IPS DF 19.7 (cell line): ENCODE measurements at regions not wholly inside any gene's neighbourhood (a gene's known extent, or its start where the extent isn't known, plus 50 kb on each side); places are given as distances from the start of the nearest gene placed in this dataset.

Experiments
- DNase-seq: peaks from one replicate; pipeline ENCODE4 v3.0.0-alpha.2; 2013; ENCODE audit warnings: low read depth, low spot score

DNA sequence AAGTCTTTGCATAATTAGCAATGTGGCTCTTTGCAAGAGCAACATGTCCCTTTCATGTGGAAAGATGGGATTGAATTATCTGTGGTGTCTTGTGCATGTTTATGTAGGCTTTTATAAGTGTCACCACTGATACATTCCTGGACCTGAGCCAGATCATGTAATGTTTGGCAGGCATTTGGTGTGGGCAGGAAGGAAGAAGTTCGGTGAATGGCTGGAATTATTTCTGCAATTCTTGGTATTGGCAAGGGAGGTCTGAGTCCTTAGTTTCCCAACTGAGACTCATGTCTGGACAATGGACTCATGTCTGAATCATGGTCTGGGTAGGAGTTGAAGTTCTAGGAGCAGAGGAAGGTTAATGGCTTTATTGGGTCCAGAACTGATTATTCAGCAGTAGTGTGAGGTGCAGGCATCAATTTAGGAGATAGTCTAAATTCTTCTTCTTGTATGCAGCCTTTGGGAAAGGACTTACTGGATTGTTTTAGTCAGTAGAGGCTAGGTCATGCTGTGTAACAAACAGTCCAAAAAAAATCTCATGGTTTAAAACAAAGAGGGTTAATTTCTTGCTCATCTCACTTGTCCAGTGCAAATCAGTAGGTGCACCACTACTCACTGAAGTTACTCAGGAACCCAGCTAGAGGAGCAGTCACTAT lies 186.5 kb upstream of the LHX5 start:
- no peak for DNase-seq

DNA sequence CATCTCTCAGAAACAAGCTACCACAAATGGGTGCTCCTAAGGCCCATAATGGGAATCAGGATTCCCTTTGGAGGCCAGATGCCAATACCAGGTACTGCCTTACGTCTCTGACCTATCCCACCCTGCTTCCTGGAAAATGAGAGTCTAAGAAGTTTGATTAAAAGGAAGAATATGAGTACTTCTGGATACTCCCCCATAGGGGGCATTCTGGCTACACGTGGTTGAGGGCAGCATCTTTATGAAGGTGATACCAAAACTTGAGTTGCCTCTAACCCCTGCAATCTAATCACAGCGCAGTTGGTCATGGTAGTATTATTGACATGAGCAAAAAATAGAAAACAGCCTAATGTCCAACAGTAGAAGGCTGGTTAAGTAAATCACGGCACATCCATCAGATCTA lies 184.2 kb upstream of the LHX5 start:
- DNase-seq: no peak

DNA sequence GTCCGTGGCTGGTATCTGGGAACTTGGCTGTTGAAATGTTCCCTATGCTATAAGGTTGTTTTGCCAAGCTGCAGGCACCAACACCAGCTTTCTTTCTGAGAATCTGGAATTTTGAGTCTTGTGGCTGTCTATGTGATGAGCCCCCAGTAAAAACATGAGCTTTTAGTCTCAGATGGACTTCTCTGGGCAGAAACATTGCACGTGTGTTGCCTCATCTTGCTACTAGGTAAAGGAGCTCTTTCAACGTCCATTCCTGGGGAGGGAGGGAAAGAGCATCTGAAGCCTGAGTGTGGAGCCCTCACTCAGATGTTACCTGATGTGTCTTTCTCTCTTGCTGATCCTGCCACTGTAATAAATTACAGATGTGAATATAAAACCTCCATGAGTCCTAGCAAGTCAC lies 183.8 kb upstream of the LHX5 start:
- DNase-seq: no peak

DNA sequence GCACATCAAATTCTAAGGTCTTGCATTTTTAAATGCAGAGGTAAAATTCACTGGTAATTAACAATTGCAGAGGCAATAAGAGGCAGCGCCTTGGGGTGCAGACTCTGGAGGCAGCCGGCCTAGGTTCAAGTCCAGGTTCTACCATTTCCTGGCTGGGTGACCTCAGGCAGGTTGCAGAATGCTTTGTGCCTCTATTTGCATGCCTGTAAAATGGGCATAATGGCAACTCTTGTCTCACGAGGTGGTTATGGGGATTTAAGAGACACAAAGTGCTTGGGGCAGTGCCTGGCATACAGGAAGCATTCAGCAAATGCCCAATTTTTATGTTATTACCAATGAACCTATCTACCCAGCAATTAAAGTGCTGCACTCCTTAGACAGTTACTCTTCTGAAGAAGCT lies 180.0 kb upstream of the LHX5 start:
- DNase-seq: no peak

DNA sequence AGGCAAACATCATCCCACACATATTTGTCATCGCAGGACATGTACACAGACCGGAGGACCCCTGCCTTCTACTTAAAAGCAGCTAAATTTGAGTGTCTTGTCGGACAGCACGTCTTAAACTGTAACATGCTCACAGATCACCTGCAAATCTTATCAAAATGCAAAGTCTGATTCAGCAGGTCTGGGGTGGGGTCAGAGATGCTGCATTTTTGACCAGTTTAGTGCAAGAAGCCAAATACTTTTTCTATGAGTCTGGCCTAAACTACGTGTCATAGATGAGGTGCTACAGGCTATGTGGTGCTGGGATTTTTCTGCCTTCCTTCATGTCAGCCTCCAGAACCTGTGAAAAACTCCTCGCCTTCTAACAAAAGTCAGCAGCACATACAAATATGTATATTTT lies 178.8 kb upstream of the LHX5 start:
- no peak for DNase-seq

DNA sequence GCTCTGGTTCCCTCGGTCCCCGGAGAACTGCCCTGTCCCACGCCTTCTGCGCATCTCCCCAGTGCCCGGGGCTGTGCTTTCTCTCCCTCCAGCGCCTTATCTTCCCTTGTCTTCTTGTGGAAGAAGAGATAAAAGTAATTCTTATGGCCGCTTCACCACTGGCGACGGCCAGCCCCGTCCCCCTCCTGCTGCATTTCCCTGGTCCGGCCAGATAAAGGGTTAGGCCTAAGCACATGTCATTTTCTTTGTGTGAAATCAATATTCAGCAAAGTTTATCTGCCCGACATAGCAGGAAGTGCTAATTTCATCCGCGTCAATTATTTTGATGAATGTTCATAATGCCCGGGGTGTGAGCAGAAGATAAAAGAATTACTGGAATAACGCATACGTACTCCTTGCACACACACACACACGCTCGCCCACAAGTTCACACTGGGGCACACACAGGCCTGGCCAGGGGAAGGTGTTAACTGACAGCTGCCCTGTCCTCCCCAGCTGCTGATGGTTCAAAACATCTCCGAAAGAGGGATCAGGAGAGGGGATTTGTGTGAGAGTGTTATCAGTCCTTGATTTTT lies 177.7 kb upstream of the LHX5 start:
- DNase-seq: no peak

DNA sequence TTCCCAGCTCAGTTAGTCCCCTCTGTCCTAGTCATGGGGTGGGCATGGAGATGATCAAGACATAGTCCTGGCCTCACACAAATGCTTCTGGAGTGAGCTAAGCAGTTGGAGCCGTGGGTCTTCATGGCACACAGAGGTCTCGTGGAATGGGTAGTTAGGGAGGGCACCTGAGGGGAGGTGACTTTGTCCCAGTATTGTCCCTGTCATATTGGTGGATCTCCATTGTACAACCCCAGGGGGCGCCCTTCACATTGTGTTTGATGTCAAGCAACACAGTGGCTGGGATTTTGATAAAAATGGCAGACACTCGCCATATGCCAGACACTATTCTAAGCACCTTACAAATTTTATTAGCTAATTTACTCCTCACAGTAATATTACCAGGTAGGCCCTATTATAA lies 175.4 kb upstream of the LHX5 start:
- no peak for DNase-seq

DNA sequence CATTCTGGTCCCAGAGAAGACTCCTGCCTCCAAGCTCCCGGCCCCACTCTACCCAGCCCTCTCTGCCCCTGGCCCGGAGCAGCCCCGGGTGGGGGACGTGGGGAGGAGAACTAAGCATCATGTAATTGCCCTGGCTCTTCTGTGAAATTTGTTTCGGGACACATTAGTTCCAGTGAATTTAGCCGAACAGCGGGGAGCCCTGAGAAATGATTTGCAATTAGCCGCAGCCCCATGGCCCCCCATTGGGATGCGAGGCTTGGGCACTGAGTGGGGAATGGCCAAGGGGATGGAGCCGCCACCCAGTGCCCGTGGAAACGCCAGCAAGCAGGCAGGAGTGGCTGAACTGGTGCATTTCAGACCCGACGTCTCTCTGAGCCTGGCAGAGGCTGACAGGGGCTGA lies 173.9 kb upstream of the LHX5 start:
- DNase-seq: no peak

DNA sequence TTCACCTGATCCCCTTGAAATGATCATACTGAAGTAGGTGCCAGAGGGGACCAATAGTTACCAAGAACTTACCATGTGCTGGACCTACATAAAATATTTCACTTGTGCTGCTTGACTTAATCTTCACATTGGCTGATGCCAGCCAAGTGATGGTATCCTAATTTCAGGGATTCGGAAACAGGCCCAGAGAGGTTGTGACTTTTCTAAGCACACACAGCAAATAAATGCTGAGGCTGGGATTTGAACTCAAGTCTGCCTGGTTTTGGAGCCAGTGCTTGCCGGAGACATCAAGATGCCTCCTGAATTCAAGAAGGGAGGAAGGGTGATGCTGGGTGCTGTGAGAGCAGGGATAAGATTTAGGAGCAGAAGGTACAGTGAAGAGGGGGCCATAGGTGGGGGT lies 173.5 kb upstream of the LHX5 start:
- no peak for DNase-seq

DNA sequence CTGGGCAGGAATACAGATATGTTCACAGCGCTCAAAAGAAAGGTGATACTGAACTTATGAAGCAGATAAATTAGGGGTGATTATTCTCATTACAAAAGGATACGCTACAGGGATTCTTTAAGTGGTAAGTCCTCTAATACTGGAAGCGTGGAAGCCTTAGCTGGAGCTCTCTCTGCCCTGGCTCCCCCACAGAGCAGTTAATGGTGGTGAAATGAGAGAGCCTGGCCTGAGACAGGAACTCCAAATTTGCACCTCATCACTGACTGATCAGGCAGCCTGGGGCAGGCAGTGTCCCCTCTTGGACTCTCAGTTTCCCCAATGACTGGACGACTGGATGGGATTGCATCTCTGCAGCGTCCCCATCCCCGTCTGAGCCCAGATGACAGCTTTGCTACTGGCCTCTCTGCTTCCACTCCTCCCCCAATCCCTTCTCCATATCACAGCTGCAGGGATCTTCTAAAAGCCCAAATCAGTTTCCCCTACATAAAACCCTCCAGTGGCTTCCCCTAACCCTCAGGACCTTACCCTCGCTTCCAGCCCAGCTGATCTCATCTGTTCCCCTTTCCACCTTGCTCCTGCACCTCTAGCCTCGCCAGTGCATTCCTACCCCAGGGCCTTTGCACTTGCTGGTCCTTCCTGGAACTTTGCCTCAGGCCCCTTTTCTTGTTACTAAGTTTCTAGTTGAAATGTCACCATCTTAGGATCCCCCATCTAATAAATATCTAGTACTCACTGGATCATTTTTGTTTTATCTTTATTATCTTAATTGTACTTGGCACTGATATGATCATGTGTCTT lies 171.7 kb upstream of the LHX5 start:
- DNase-seq: no peak

DNA sequence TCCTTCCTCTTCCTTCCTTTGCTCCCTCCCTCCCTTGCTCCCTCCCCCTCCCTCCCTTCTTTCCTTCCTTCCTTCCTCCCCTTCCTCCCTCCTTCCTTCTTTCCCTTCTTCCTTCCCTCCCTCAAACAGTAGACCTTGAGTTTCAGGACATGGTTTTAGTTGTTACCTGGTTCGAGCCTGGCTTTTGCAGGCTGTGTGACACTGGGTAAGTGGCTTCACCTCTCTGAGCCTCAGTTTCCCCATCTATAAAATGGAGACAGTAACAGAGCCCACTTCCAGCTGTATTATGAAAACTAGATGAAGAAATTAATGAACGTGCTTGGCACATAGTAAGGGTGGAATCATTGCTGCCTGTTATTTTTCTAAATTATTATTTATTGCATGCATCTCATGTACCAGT lies 171.0 kb upstream of the LHX5 start:
- no peak for DNase-seq

DNA sequence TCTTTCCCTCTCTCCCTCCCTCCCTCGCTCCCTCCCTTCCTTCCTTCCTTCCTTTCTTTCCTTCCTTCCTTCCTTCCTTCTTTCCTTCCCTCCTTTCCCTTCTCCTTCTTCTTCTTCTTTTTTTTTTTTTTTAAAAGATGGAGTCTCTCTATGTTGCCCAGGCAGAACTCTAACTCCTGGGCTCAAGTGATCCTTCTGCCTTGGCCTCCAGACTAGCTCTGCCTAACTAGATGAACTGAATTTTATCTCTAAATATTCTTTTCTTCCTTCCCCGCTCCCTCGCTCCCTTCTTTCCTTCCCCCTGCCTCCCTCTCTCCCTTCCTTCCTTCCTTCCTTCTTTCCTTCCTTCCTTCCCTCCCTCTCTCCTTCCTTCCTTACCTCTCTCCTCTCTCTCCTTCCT lies 170.5 kb upstream of the LHX5 start:
- no peak for DNase-seq

DNA sequence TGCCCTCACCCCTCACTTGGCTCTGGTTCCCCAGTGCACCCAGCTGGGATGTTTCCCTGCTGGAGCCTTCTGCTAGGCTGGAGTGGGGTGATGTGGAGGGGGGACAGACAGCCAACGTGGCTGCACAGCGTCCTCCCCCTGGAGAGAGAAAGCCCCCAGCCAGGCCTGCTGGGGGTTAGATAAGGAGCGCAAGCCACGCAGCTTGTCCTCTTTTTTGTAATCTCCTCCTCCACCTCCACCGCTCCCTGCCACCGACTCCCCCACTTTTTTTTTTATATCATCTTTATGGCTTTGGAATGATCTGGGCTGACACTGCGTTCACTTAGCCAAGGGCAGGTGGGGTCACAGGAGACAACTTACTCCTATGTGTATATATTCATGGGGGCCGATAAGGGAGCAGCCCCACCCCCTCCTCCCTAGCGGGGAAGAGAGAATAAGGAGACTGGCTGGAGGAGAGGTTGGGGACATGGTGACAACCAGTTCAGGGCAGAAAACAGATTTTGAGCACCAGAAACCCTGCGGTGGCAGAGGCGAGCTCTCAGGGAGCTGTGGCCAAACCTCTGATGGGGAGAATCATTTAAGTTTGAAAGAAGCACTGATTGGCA lies 169.9 kb upstream of the LHX5 start:
- DNase-seq: no peak

DNA sequence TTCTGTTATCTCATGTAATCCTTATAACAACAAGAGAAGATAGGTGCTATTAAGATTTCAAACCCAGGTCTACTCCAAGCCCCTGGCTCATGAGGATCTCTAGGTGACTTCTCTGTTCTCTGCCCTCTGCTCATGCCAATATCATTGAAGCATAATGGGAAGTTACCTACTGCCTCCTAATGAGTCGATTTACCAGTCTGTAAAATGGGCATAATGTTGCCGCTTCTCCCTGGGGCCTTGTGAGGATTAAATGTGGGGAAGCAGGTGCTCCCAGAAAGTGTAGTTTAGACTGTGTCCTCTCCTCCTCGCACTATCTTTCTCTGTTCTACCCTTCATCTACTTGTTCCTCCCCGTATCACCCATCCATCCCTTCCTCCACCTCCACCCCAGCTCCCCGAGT lies 169.2 kb upstream of the LHX5 start:
- no peak for DNase-seq

DNA sequence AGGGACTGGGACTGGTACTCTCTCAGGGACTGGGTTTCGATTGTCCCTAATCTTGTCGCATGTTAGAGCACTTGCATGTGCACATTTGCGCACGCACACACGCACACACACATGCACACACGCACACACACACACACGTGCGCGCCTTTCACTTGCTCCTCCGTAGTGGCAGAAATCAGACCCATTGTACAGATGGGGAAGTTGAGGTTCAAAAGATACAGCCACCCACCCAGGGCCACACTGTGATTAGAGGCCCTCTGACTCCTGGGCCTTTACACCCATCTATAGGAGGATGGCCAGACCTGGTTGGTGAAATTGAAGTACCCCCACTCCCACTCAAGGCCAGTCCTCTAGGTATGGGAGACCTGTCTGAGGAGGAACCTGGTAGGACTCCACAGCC lies 167.8 kb upstream of the LHX5 start:
- no peak for DNase-seq

DNA sequence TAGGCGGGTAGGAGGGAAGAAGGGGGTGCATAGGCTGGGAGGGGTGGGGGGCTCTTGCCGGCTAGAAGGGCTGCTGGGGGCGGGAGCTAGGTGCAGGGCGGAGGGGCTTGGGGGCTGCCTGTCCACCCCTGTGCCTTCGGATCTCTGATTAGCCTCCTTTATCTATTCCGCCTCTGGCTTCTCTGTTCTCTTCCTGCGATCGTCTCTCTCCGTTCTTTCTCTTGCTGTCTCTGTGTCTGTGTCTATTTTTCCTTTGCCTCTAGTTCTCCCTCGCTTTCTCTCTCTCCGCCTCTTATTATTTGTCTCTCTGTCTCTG lies 166.7 kb upstream of the LHX5 start:
- DNase-seq: no peak

DNA sequence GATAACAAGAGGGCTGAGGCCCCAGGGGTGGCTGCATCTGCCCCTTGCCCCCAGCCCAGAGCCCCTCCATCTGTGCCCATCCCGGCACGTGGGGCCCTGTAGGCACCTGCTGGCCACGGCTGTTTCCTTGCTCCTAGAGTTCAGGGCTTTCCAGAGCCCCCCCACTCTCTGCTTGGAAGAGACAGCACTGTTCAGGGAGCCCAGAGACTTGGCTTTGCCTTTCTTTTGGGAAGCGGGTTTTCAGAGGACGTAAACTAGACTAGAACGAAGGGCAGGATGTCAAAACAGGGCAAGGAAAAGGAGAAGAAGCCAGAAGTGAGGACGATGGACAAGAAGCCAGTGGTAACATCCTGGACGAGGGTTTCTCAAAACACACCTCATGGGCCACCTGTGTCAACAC lies 163.3 kb upstream of the LHX5 start:
- DNase-seq: no peak

DNA sequence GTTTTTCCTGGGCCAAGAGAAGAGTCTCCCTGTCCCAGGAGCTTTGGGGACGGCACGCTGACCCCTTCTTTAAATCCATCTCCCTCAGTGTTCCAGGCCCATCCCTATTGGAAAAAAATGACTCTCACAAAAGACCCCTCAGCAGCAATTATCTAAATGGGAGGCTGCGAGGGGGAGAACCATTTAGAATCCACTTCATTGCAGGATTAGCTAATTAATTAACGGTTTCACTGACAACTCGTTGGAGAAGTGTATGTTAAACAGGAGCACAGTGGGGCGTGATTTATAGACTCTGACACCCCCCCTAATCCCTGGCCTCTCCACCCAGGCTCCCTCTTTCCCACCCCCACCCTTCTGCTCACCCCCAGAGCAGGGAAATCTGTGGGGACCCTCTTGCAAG lies 162.8 kb upstream of the LHX5 start:
- no peak for DNase-seq

DNA sequence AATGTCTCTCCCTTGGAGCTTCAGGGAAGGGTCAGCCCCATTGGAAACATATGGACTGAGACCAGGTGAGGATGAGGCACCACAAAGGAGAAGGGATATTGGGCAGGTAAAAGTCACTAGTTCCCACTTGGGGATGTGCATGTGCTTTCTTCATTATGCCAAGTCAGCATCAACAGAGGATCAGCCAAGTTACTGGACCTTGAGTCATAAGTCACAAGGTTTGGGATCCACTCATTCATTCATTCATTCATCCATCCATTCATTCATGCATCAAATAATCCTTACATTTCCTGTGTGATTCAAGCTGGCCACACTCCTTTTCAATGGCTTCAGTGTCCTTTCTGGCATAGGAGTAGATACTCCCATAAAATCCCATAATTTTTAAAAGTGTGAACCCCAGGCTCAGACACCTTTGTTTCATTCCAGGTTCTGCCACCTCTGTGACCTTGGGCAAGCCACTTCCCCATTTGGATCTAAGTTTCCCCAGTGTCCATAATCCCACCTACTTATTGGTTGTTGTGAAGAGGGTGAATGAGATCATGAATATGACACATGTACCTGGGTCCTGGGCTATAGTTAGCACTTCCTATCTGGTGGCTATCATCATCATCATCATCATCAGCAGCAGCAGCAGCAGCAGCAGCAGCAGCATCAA lies 162.1 kb upstream of the LHX5 start:
- no peak for DNase-seq

DNA sequence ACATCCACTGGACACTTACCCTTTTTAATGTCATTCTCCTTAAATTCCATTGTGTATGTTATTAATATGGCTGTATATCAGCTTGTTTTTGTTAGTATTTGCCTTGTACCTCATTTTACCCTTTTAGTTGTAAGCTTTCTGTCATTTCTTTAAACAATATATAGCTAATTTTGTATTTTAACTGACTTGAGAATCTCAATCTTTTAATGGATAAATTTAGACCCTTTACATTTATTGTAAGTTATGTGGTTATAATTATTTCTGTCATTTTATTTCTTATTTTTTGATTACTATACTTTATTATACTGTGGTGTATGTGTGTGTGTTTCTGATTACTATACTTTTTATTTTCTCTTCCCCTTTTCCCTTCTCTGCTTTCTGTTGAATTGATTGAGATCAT lies 159.0 kb upstream of the LHX5 start:
- no peak for DNase-seq

DNA sequence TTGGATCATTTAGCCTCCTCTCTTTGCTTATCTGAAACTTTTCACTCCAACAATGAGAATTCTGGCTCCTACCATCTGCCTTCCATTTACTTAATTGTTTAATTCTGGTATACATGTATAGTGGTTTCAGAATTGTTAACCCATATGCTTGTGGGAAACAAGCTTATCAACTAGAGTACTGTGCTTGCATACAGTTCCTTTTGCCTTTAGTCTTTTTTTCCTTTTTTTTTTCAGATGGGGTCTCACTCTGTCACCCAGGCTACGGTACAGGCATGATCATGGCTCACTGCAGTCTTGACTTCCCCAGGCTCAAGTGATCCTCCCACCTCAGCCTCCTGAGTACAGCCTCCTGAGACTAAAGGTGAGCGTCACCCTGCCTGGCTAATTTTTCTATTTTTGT lies 153.8 kb upstream of the LHX5 start:
- no peak for DNase-seq

DNA sequence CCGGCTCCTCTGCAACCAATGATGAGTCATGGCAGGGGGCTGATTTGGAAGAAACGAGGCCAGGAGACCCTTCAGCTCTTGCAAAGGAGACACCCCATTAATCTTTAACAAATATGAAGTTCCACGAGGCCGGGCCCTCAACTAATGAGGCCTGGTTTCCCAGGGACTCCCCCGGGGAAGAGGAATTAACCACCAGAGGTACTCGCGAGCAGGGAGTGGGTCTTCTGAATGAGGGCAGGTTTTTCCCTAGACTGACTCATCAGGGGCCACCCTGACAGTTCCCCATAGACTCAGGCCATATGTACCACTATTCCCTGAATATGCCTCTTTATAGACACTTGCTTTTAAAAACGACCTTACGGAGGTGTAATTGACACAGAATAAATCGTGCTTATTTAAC lies 150.7 kb upstream of the LHX5 start:
- DNase-seq: no peak
